ENCODE measurements at regions not wholly inside any gene's neighbourhood (a gene's known extent, or its start where the extent isn't known, plus 50 kb on each side); places are given as distances from the start of the nearest gene placed in this dataset.

- TF ChIP-seq POLR2AphosphoS5 (IDR thresholded peaks at IDR 0.05) (no peak), CTCF (IDR thresholded peaks at IDR 0.05) (no peak), POLR2A (IDR thresholded peaks at IDR 0.05) (no peak), EP300 (IDR thresholded peaks at IDR 0.05) (no peak)
These were observed 102.5 kb upstream of the PITX1 start for GRCh38 chr5:135136546-135136945.
